ENCODE measurements at regions not wholly inside any gene's neighbourhood (a gene's known extent, or its start where the extent isn't known, plus 50 kb on each side); places are given as distances from the start of the nearest gene placed in this dataset.

- H3K9me3 ChIP-seq (replicated peaks in 1 of 2; ENCODE audit: control insufficient read depth in 1 of 2, insufficient read depth in 1 of 2, low read length in 2 of 2) = peaks cover 7 to 8% of the 10 kb centered on the region in 2 donors
- no peaks in the 10 kb centered on the region for H3K79me2 ChIP-seq (ENCODE audit: insufficient read depth, low read length)
- H3K9me3 Mint-ChIP-seq = peaks cover 7 to 15% (median 12%) of the 10 kb centered on the region in 7 donors
- no peaks in the 10 kb centered on the region for H4K20me1 ChIP-seq (ENCODE audit: insufficient read depth, low read length)
- intact Hi-C loops (cut with micrococcal nuclease) = no loop called here
- H3K4me1 ChIP-seq (ENCODE audit: control insufficient read depth in 1 of 2, insufficient read depth in 2 of 2, low read length in 2 of 2) = peaks cover 12 to 14% of the 10 kb centered on the region in 2 donors
- peak overlapping the region; percentile 47 for H2AFZ ChIP-seq (ENCODE audit: insufficient read depth, low read depth, low read length, poor library complexity, severe bottlenecking)
- H3K36me3 Mint-ChIP-seq = peaks cover 4 to 6% of the 10 kb centered on the region in 2 donors
- no peak overlapping the region for H3K9ac ChIP-seq (ENCODE audit: insufficient read depth, low read length, poor library complexity, severe bottlenecking)
- peak overlapping the region; percentile 7 to 63 for H3K27ac ChIP-seq (ENCODE audit: low read depth in 1 of 2, low read length in 2 of 2)
- peaks cover 0 to 2% (median 0%) of the 10 kb centered on the region in 3 donors for H3K27me3 Mint-ChIP-seq (ENCODE audit: low read depth in 3 of 3)
- 0% methylated on average over 3 of the region's 6 CpGs for WGBS (ENCODE audit: insufficient coverage)
- no peaks in the 10 kb centered on the region for H3K27me3 ChIP-seq (ENCODE audit: control insufficient read depth in 2 of 2, insufficient read depth in 2 of 2, low read length in 2 of 2)
- no peak for TF ChIP-seq CTCF (IDR thresholded peaks at IDR 0.05)
- H3K4me1 Mint-ChIP-seq = peaks cover 15% of the 10 kb centered on the region
- H3K4me2 ChIP-seq (replicated peaks; ENCODE audit: extremely low read depth, low read length, poor library complexity, severe bottlenecking) = no peak overlapping the region
- H3K36me3 ChIP-seq (replicated peaks in 1 of 2; ENCODE audit: control insufficient read depth in 1 of 2, insufficient read depth in 2 of 2, low read length in 2 of 2) = no peaks in the 10 kb centered on the region
- DNase-seq = peak; percentile 53 to 82 (median 57)
- peak overlapping the region in 6 of 7 donors; percentile 58 to 83 (median 68) for H3K27ac Mint-ChIP-seq
- no peak overlapping the region for H3K4me3 ChIP-seq (replicated peaks in 1 of 3; ENCODE audit: low read depth in 2 of 3, low read length in 3 of 3)
- no peak overlapping the region for H3K4me3 Mint-ChIP-seq
Observed at GRCh38 chr2:8251291-8251690, 430.6 kb upstream of the ID2 start.

GRCh38 chr2:8251856-8252255 is 430.0 kb upstream of the ID2 start:
- no peak overlapping the region for H3K27ac ChIP-seq (ENCODE audit: low read depth in 1 of 2, low read length in 2 of 2)
- H3K9me3 ChIP-seq (replicated peaks in 1 of 2; ENCODE audit: control insufficient read depth in 1 of 2, insufficient read depth in 1 of 2, low read length in 2 of 2) = peaks cover under 1 to 4% of the 10 kb centered on the region in 2 donors
- Mint-ChIP-seq H3K27ac (peak overlapping the region in 2 of 7 donors; percentile 53 to 58), H3K4me3 (no peak overlapping the region), H3K4me1 (peaks cover 15% of the 10 kb centered on the region), H3K9me3 (peaks cover 4 to 10% (median 7%) of the 10 kb centered on the region in 7 donors), H3K36me3 (peaks cover under 1 to 1% of the 10 kb centered on the region in 2 donors), H3K27me3 (ENCODE audit: low read depth in 3 of 3) (peaks cover 0 to 2% (median 0%) of the 10 kb centered on the region in 3 donors)
- H3K9ac ChIP-seq (ENCODE audit: insufficient read depth, low read length, poor library complexity, severe bottlenecking) = no peak overlapping the region
- H2AFZ ChIP-seq (ENCODE audit: insufficient read depth, low read depth, low read length, poor library complexity, severe bottlenecking) = no peak overlapping the region
- H3K4me1 ChIP-seq (ENCODE audit: control insufficient read depth in 1 of 2, insufficient read depth in 2 of 2, low read length in 2 of 2) = peaks cover 12 to 14% of the 10 kb centered on the region in 2 donors
- no peak overlapping the region for H3K4me3 ChIP-seq (replicated peaks in 1 of 3; ENCODE audit: low read depth in 2 of 3, low read length in 3 of 3)
- H3K36me3 ChIP-seq (replicated peaks in 1 of 2; ENCODE audit: control insufficient read depth in 1 of 2, insufficient read depth in 2 of 2, low read length in 2 of 2) = no peaks in the 10 kb centered on the region
- no peaks in the 10 kb centered on the region for H4K20me1 ChIP-seq (ENCODE audit: insufficient read depth, low read length)
- no peak for TF ChIP-seq CTCF (IDR thresholded peaks at IDR 0.05)
- no peaks in the 10 kb centered on the region for H3K27me3 ChIP-seq (ENCODE audit: control insufficient read depth in 2 of 2, insufficient read depth in 2 of 2, low read length in 2 of 2)
- intact Hi-C loops (cut with micrococcal nuclease) = no loop called here
- no peak overlapping the region for H3K4me2 ChIP-seq (replicated peaks; ENCODE audit: extremely low read depth, low read length, poor library complexity, severe bottlenecking)
- 93% methylated on average over 4 of the region's 7 CpGs for WGBS (ENCODE audit: insufficient coverage)
- DNase-seq = no peak
- H3K79me2 ChIP-seq (ENCODE audit: insufficient read depth, low read length) = no peaks in the 10 kb centered on the region

All from CD14-positive monocyte (primary cell).